CD4-positive, alpha-beta T cell (primary cell): ENCODE measurements at regions not wholly inside any gene's neighbourhood (a gene's known extent, or its start where the extent isn't known, plus 50 kb on each side); places are given as distances from the start of the nearest gene placed in this dataset.

ENCODE experiments used
- ATAC-seq: fragments of 200-7000 bp; cut with Tn5 transposase; one replicate; pipeline ENCODE4 v1.10.0; 2022; ENCODE audit warnings: mild to moderate bottlenecking; ENCODE audit not compliant: poor library complexity
- CTCF ChIA-PET: fragments of 350-600 bp; sonication (Branson Sonifier 250); formaldehyde crosslinking; loops from one replicate; lab custom pipeline; 2021; ENCODE audit warnings: antibody characterized with exemption, inconsistent platforms; lab: Charles Lee
- POLR2A ChIA-PET: fragments of 350-600 bp; sonication (Branson Sonifier 250); formaldehyde crosslinking; loops from one replicate; lab custom pipeline; 2021; ENCODE audit warnings: antibody characterized with exemption, inconsistent platforms; lab: Charles Lee
- DNase-seq, 14 experiments: peaks; one replicate each; pipeline ENCODE4 v3.0.0-alpha.2; 2013 to 2020; ENCODE audit warnings: mixed read lengths in 2 of 14
- H3K27ac ChIP-seq, 2 donors: one replicate each; pipeline versions ENCODE4 v1.5.1 to v1.7.0; 2013; ENCODE audit warnings: low read length in 2 of 2, low read depth in 1 of 2, mild to moderate bottlenecking in 1 of 2
- H3K27me3 ChIP-seq, 2 experiments: 1 replicate in 1 of 2; 2 replicates in 1 of 2; pipeline versions ENCODE4 v1.6.1 to v1.7.0; 2013; ENCODE audit warnings: low read length in 2 of 2, control low read depth in 1 of 2, mild to moderate bottlenecking in 1 of 2, moderate library complexity in 1 of 2; ENCODE audit not compliant: insufficient read depth in 2 of 2, control insufficient read depth in 1 of 2
- H3K36me3 ChIP-seq: one replicate; pipeline ENCODE4 v1.6.1; 2013; ENCODE audit warnings: low read length, control low read depth; ENCODE audit not compliant: insufficient read depth
- H3K4me1 ChIP-seq: one replicate; pipeline ENCODE4 v1.6.1; 2013; ENCODE audit warnings: low read length, control low read depth; ENCODE audit not compliant: insufficient read depth
- H3K4me3 ChIP-seq: one replicate; pipeline ENCODE4 v1.5.1; 2013; ENCODE audit warnings: mild to moderate bottlenecking, low read length, moderate library complexity
- H3K9me3 ChIP-seq, 2 experiments: 1 replicate in 1 of 2; 2 replicates in 1 of 2; pipeline versions ENCODE4 v1.6.1 to v1.7.0; 2013; ENCODE audit warnings: low read length in 2 of 2, mild to moderate bottlenecking in 2 of 2, control low read depth in 1 of 2, moderate library complexity in 1 of 2; ENCODE audit not compliant: control insufficient read depth in 1 of 2, insufficient read depth in 1 of 2
- H3K27ac Mint-ChIP-seq: one replicate; pipeline ENCODE4 v1.8.0; 2020; ENCODE audit warnings: mixed read lengths
- H3K27me3 Mint-ChIP-seq: one replicate; pipeline ENCODE4 v1.8.0; 2021; ENCODE audit warnings: mixed read lengths
- H3K36me3 Mint-ChIP-seq: one replicate; pipeline ENCODE4 v1.8.0; 2021; ENCODE audit warnings: low read depth, mixed read lengths
- H3K4me1 Mint-ChIP-seq: one replicate; pipeline ENCODE4 v1.8.0; 2021; ENCODE audit warnings: low read depth, mixed read lengths
- H3K4me3 Mint-ChIP-seq: one replicate; pipeline ENCODE4 v1.8.0; 2020; ENCODE audit warnings: mild to moderate bottlenecking, mixed read lengths
- H3K9me3 Mint-ChIP-seq: one replicate; pipeline ENCODE4 v1.8.0; 2020; ENCODE audit warnings: mixed read lengths
- CTCF ChIP-seq: fragments of 200-600 bp; IDR thresholded peaks from one replicate; pipeline ENCODE4 v1.8.0; 2022; ENCODE audit warnings: antibody characterized with exemption, mild to moderate bottlenecking
- intact Hi-C, 2 experiments: fragments of 100-400 bp; cut with DNase I in 1 of 2; cut with micrococcal nuclease in 1 of 2; formaldehyde crosslinking; loops; one replicate each; pipeline versions ENCODE4 v1.15.1 to v1.9.0; 2023 to 2025; cut with DNase I, micrococcal nuclease

GRCh38 chr4:4690854-4691253 lies 149.0 kb upstream of the STX18 start:
- Mint-ChIP-seq H3K27ac (no peak overlapping the region), H3K4me1 (no peaks in the 10 kb centered on the region), H3K27me3 (no peaks in the 10 kb centered on the region), H3K4me3 (no peak overlapping the region), H3K9me3 (no peaks in the 10 kb centered on the region), H3K36me3 (peaks cover 23% of the 10 kb centered on the region)
- no peak for TF ChIP-seq CTCF
- Histone ChIP-seq H3K4me1 (no peaks in the 10 kb centered on the region), H3K27ac (no peak overlapping the region), H3K4me3 (no peak overlapping the region), H3K36me3 (no peaks in the 10 kb centered on the region), H3K9me3 (peaks cover 0 to 6% of the 10 kb centered on the region in 2 experiments), H3K27me3 (no peaks in the 10 kb centered on the region)
- POLR2A ChIA-PET = interaction anchor here (0.6 kb wide), 1 partner anchor 46 kb away, joined by 4 read pairs; no protein-coding TSS in a partner anchor
- intact Hi-C loops = no loop called here
- ATAC-seq (no peak), DNase-seq (no peak)
- CTCF ChIA-PET = no interaction called here

- ATAC-seq = no peak
- no peaks in the 10 kb centered on the region for H3K27me3 Mint-ChIP-seq
- no peak overlapping the region for H3K27ac ChIP-seq
- H3K27ac Mint-ChIP-seq = no peak overlapping the region
- H3K36me3 ChIP-seq = no peaks in the 10 kb centered on the region
- peaks cover 0 to 6% of the 10 kb centered on the region in 2 experiments for H3K9me3 ChIP-seq
- DNase-seq = no peak
- H3K9me3 Mint-ChIP-seq = no peaks in the 10 kb centered on the region
- no peaks in the 10 kb centered on the region for H3K27me3 ChIP-seq
- H3K4me1 Mint-ChIP-seq = no peaks in the 10 kb centered on the region
- H3K4me3 Mint-ChIP-seq = no peak overlapping the region
- H3K4me3 ChIP-seq = no peak overlapping the region
- H3K36me3 Mint-ChIP-seq = peaks cover 23% of the 10 kb centered on the region
- ChIA-PET CTCF (no interaction called here), POLR2A (no interaction called here)
- TF ChIP-seq CTCF = no peak
- intact Hi-C loops = no loop called here
- no peaks in the 10 kb centered on the region for H3K4me1 ChIP-seq
These were observed 148.0 kb upstream of the STX18 start for GRCh38 chr4:4689694-4690440.

GRCh38 chr4:4687935-4688727 lies 146.3 kb upstream of the STX18 start:
- ATAC-seq = no peak
- Mint-ChIP-seq H3K4me1 (no peaks in the 10 kb centered on the region), H3K27me3 (no peaks in the 10 kb centered on the region), H3K9me3 (no peaks in the 10 kb centered on the region), H3K36me3 (peaks cover 23% of the 10 kb centered on the region), H3K27ac (no peak overlapping the region), H3K4me3 (no peak overlapping the region)
- intact Hi-C loops = no loop called here
- ChIA-PET CTCF (no interaction called here), POLR2A (no interaction called here)
- TF ChIP-seq CTCF = no peak
- Histone ChIP-seq H3K27me3 (no peaks in the 10 kb centered on the region), H3K27ac (no peak overlapping the region), H3K36me3 (no peaks in the 10 kb centered on the region), H3K4me3 (no peak overlapping the region), H3K9me3 (peaks cover 0 to 6% of the 10 kb centered on the region in 2 experiments), H3K4me1 (no peaks in the 10 kb centered on the region)
- no peak for DNase-seq
